ENCODE measurements at regions not wholly inside any gene's neighbourhood (a gene's known extent, or its start where the extent isn't known, plus 50 kb on each side); places are given as distances from the start of the nearest gene placed in this dataset.

- no peaks in the 10 kb centered on the region for H3K27me3 ChIP-seq (ENCODE audit: control insufficient read depth in 2 of 2, insufficient read depth in 2 of 2, low read length in 2 of 2)
- peaks cover 11% of the 10 kb centered on the region for H3K4me1 ChIP-seq (ENCODE audit: control insufficient read depth, extremely low read depth, insufficient read depth, low read length)
- no peaks in the 10 kb centered on the region for H3K36me3 ChIP-seq (ENCODE audit: control insufficient read depth in 2 of 2, extremely low read depth in 1 of 2, insufficient read depth in 2 of 2, low read length in 2 of 2)
- ChIA-PET CTCF (interaction anchor here (0.8 kb wide), 1 partner anchor 35 kb away, joined by 3 read pairs; no protein-coding TSS in a partner anchor), POLR2A (no interaction called here)
- dilution Hi-C loops (cut with MboI; ENCODE audit: extremely low pct_ligation_motif_present, low sequenced_read_pairs), result no loop called here
- H4K20me1 ChIP-seq (replicated peaks; ENCODE audit: control insufficient read depth, extremely low read depth, insufficient read depth, low read length), result no peaks in the 10 kb centered on the region
- H3K4me3 ChIP-seq (replicated peaks in 1 of 3; ENCODE audit: insufficient read depth in 1 of 3, low read depth in 1 of 3, low read length in 3 of 3), result no peak overlapping the region
- intact Hi-C loops (cut with micrococcal nuclease), result no loop called here
- no peak overlapping the region for H2AFZ ChIP-seq (ENCODE audit: low read depth, low read length)
- TF ChIP-seq, protein P1, sequence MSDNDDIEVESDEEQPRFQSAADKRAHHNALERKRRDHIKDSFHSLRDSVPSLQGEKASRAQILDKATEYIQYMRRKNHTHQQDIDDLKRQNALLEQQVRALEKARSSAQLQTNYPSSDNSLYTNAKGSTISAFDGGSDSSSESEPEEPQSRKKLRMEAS (IDR thresholded peaks at IDR 0.05; ENCODE audit: insufficient read depth, insufficient read length), result no peak
- TF ChIP-seq POLR2A (IDR thresholded peaks at IDR 0.05; ENCODE audit: low read depth, low read length), result no peak
- TF ChIP-seq EZH2 (IDR thresholded peaks at IDR 0.05; ENCODE audit: borderline replicate concordance, low read depth, low read length, severe bottlenecking), result no peak
- no peak for TF ChIP-seq POLR2AphosphoS5 (IDR thresholded peaks at IDR 0.05; ENCODE audit: insufficient read depth, low read depth, low read length)
- TF ChIP-seq, protein P2, sequence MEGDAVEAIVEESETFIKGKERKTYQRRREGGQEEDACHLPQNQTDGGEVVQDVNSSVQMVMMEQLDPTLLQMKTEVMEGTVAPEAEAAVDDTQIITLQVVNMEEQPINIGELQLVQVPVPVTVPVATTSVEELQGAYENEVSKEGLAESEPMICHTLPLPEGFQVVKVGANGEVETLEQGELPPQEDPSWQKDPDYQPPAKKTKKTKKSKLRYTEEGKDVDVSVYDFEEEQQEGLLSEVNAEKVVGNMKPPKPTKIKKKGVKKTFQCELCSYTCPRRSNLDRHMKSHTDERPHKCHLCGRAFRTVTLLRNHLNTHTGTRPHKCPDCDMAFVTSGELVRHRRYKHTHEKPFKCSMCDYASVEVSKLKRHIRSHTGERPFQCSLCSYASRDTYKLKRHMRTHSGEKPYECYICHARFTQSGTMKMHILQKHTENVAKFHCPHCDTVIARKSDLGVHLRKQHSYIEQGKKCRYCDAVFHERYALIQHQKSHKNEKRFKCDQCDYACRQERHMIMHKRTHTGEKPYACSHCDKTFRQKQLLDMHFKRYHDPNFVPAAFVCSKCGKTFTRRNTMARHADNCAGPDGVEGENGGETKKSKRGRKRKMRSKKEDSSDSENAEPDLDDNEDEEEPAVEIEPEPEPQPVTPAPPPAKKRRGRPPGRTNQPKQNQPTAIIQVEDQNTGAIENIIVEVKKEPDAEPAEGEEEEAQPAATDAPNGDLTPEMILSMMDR (IDR thresholded peaks at IDR 0.05; ENCODE audit: extremely low read depth in 1 of 2, insufficient read depth in 1 of 2, low read depth in 1 of 2, low read length in 2 of 2), result no peak
- no peak for TF ChIP-seq FOS (IDR thresholded peaks at IDR 0.05; ENCODE audit: borderline replicate concordance, insufficient read depth, low read length)
- TF ChIP-seq JUN (IDR thresholded peaks at IDR 0.05; ENCODE audit: borderline replicate concordance, insufficient read depth, insufficient read length, low read depth), result no peak
- no peak for TF ChIP-seq GATA2 (IDR thresholded peaks at IDR 0.05; ENCODE audit: insufficient read depth, insufficient read length, low read depth, low read length)
- FAIRE-seq (no peak), DNase-seq (ENCODE audit: low read depth, low spot score) (no peak)
- H3K9me3 ChIP-seq (replicated peaks; ENCODE audit: control insufficient read depth, insufficient read depth, low read length), result no peaks in the 10 kb centered on the region
- H3K9ac ChIP-seq (replicated peaks; ENCODE audit: extremely low read depth, insufficient read depth, low read length), result no peak overlapping the region
- H3K4me2 ChIP-seq (ENCODE audit: insufficient read depth, low read length), result no peak overlapping the region
- H3K9me1 ChIP-seq (replicated peaks; ENCODE audit: control insufficient read depth, extremely low read depth, insufficient read depth, low read length), result no peaks in the 10 kb centered on the region
- no peak overlapping the region for H3K27ac ChIP-seq (ENCODE audit: insufficient read depth, low read depth, low read length)
- BruUV-seq (replicated peaks), result no TSS peak
- H3K79me2 ChIP-seq (ENCODE audit: control insufficient read depth, insufficient read depth, low read length), result no peaks in the 10 kb centered on the region
Measured at GRCh38 chr14:42187846-42188245, 581.2 kb downstream of the LRFN5 start.

Measured in endothelial cell of umbilical vein (primary cell).